ENCODE measurements at regions not wholly inside any gene's neighbourhood (a gene's known extent, or its start where the extent isn't known, plus 50 kb on each side); places are given as distances from the start of the nearest gene placed in this dataset.

- DNase-seq (ENCODE audit: low read depth) = no peak
- TF ChIP-seq CTCF (conservative IDR thresholded peaks at IDR 0.05; ENCODE audit: low read depth, low read length) = no peak
- H3K4me3 ChIP-seq (ENCODE audit: low read depth, low read length) = no peak overlapping the region
Observed at GRCh38 chrX:43456906-43457305, 199.2 kb upstream of the MAOA start.

GRCh38 chrX:43467608-43468234 is 188.4 kb upstream of the MAOA start:
- TF ChIP-seq CTCF (conservative IDR thresholded peaks at IDR 0.05; ENCODE audit: low read depth, low read length) = no peak
- no peak for DNase-seq (ENCODE audit: low read depth)
- H3K4me3 ChIP-seq (ENCODE audit: low read depth, low read length) = no peak overlapping the region

- DNase-seq (ENCODE audit: low read depth) = peak; percentile 12
- no peak for TF ChIP-seq CTCF (conservative IDR thresholded peaks at IDR 0.05; ENCODE audit: low read depth, low read length)
- no peak overlapping the region for H3K4me3 ChIP-seq (ENCODE audit: low read depth, low read length)
Observed at GRCh38 chrX:43469391-43470054, 186.6 kb upstream of the MAOA start.

- H3K4me3 ChIP-seq (ENCODE audit: low read depth, low read length) = no peak overlapping the region
- TF ChIP-seq CTCF (conservative IDR thresholded peaks at IDR 0.05; ENCODE audit: low read depth, low read length) = no peak
- peak; percentile 19 for DNase-seq (ENCODE audit: low read depth)
Observed at GRCh38 chrX:43474321-43474720, 181.8 kb upstream of the MAOA start.

- no peak for TF ChIP-seq CTCF (conservative IDR thresholded peaks at IDR 0.05; ENCODE audit: low read depth, low read length)
- no peak for DNase-seq (ENCODE audit: low read depth)
- H3K4me3 ChIP-seq (ENCODE audit: low read depth, low read length) = no peak overlapping the region
Observed at GRCh38 chrX:43479070-43479469, 177.0 kb upstream of the MAOA start.

- no peak overlapping the region for H3K4me3 ChIP-seq (ENCODE audit: low read depth, low read length)
- no peak for TF ChIP-seq CTCF (conservative IDR thresholded peaks at IDR 0.05; ENCODE audit: low read depth, low read length)
- no peak for DNase-seq (ENCODE audit: low read depth)
Observed at GRCh38 chrX:43479850-43480249, 176.2 kb upstream of the MAOA start.

GRCh38 chrX:43481576-43481975 is 174.5 kb upstream of the MAOA start:
- TF ChIP-seq CTCF (conservative IDR thresholded peaks at IDR 0.05; ENCODE audit: low read depth, low read length) = no peak
- no peak for DNase-seq (ENCODE audit: low read depth)
- no peak overlapping the region for H3K4me3 ChIP-seq (ENCODE audit: low read depth, low read length)

All from epithelial cell of proximal tubule (primary cell).